ENCODE measurements at regions not wholly inside any gene's neighbourhood (a gene's known extent, or its start where the extent isn't known, plus 50 kb on each side); places are given as distances from the start of the nearest gene placed in this dataset.

- H3K4me3 Mint-ChIP-seq, result no peak overlapping the region
- Histone ChIP-seq H3K4me1 (ENCODE audit: control insufficient read depth, insufficient read depth, low read length) (no peaks in the 10 kb centered on the region), H3K9me3 (ENCODE audit: control insufficient read depth, insufficient read depth, low read length) (peaks cover 12% of the 10 kb centered on the region), H3K4me3 (ENCODE audit: low read length) (no peak overlapping the region), H3K27me3 (ENCODE audit: control insufficient read depth, insufficient read depth, low read length) (no peaks in the 10 kb centered on the region), H3K36me3 (ENCODE audit: control insufficient read depth, insufficient read depth, low read length) (no peaks in the 10 kb centered on the region), H3K27ac (ENCODE audit: low read length) (no peak overlapping the region)
- ATAC-seq (no peak), DNase-seq (no peak)
- H3K4me1 Mint-ChIP-seq, result no peaks in the 10 kb centered on the region
- 81% methylated on average over 9 of the region's 9 CpGs for WGBS (ENCODE audit: insufficient coverage)
- no peak for TF ChIP-seq CTCF (IDR thresholded peaks at IDR 0.05)
- peaks cover 17 to 28% of the 10 kb centered on the region in 2 donors for H3K9me3 Mint-ChIP-seq
- H3K27ac Mint-ChIP-seq, result no peak overlapping the region
- intact Hi-C loops (cut with micrococcal nuclease), result no loop called here
- peaks cover 7% of the 10 kb centered on the region for H3K36me3 Mint-ChIP-seq
- no peaks in the 10 kb centered on the region for H3K27me3 Mint-ChIP-seq (ENCODE audit: low read depth in 2 of 2)
These were observed 672.1 kb upstream of the RIOK2 start for GRCh38 chr5:97854871-97855762.

- H3K27me3 Mint-ChIP-seq (ENCODE audit: low read depth in 2 of 2), result no peaks in the 10 kb centered on the region
- no peak for DNase-seq
- no peaks in the 10 kb centered on the region for H3K27me3 ChIP-seq (ENCODE audit: control insufficient read depth, insufficient read depth, low read length)
- no CpG with 5 or more reads among the region's 2 CpGs for WGBS (ENCODE audit: insufficient coverage)
- intact Hi-C loops (cut with micrococcal nuclease), result no loop called here
- H3K4me1 Mint-ChIP-seq, result no peaks in the 10 kb centered on the region
- no peaks in the 10 kb centered on the region for H3K9me3 ChIP-seq (ENCODE audit: control insufficient read depth, insufficient read depth, low read length)
- no peak for TF ChIP-seq CTCF (IDR thresholded peaks at IDR 0.05)
- H3K4me3 Mint-ChIP-seq, result no peak overlapping the region
- H3K36me3 ChIP-seq (ENCODE audit: control insufficient read depth, insufficient read depth, low read length), result no peaks in the 10 kb centered on the region
- no peak overlapping the region for H3K27ac Mint-ChIP-seq
- H3K4me1 ChIP-seq (ENCODE audit: control insufficient read depth, insufficient read depth, low read length), result no peaks in the 10 kb centered on the region
- H3K27ac ChIP-seq (ENCODE audit: low read length), result no peak overlapping the region
- no peak for ATAC-seq
- H3K36me3 Mint-ChIP-seq, result no peaks in the 10 kb centered on the region
- H3K9me3 Mint-ChIP-seq, result peaks cover 8 to 9% of the 10 kb centered on the region in 2 donors
- H3K4me3 ChIP-seq (ENCODE audit: low read length), result no peak overlapping the region
These were observed 691.4 kb upstream of the RIOK2 start for GRCh38 chr5:97874491-97874890.

- no peaks in the 10 kb centered on the region for H3K36me3 ChIP-seq (ENCODE audit: control insufficient read depth, insufficient read depth, low read length)
- no peaks in the 10 kb centered on the region for H3K9me3 ChIP-seq (ENCODE audit: control insufficient read depth, insufficient read depth, low read length)
- H3K27me3 ChIP-seq (ENCODE audit: control insufficient read depth, insufficient read depth, low read length), result no peaks in the 10 kb centered on the region
- WGBS (ENCODE audit: insufficient coverage), result 63% methylated on average over 2 of the region's 2 CpGs
- Mint-ChIP-seq H3K36me3 (no peaks in the 10 kb centered on the region), H3K27ac (no peak overlapping the region), H3K4me1 (no peaks in the 10 kb centered on the region), H3K4me3 (no peak overlapping the region), H3K9me3 (peaks cover 6 to 9% of the 10 kb centered on the region in 2 donors), H3K27me3 (ENCODE audit: low read depth in 2 of 2) (no peaks in the 10 kb centered on the region)
- intact Hi-C loops (cut with micrococcal nuclease), result no loop called here
- ATAC-seq (no peak), DNase-seq (no peak)
- H3K27ac ChIP-seq (ENCODE audit: low read length), result no peak overlapping the region
- H3K4me3 ChIP-seq (ENCODE audit: low read length), result no peak overlapping the region
- TF ChIP-seq CTCF (IDR thresholded peaks at IDR 0.05), result no peak
- H3K4me1 ChIP-seq (ENCODE audit: control insufficient read depth, insufficient read depth, low read length), result no peaks in the 10 kb centered on the region
These were observed 693.2 kb upstream of the RIOK2 start for GRCh38 chr5:97876272-97876671.

- Mint-ChIP-seq H3K4me1 (no peaks in the 10 kb centered on the region), H3K27me3 (ENCODE audit: low read depth in 2 of 2) (no peaks in the 10 kb centered on the region), H3K4me3 (no peak overlapping the region), H3K27ac (no peak overlapping the region), H3K36me3 (no peaks in the 10 kb centered on the region), H3K9me3 (peaks cover 3% of the 10 kb centered on the region in 2 donors)
- no peak overlapping the region for H3K27ac ChIP-seq (ENCODE audit: low read length)
- DNase-seq (no peak), ATAC-seq (no peak)
- no peaks in the 10 kb centered on the region for H3K27me3 ChIP-seq (ENCODE audit: control insufficient read depth, insufficient read depth, low read length)
- 66% methylated on average over 3 of the region's 3 CpGs for WGBS (ENCODE audit: insufficient coverage)
- TF ChIP-seq CTCF (IDR thresholded peaks at IDR 0.05), result no peak
- no peaks in the 10 kb centered on the region for H3K36me3 ChIP-seq (ENCODE audit: control insufficient read depth, insufficient read depth, low read length)
- H3K4me1 ChIP-seq (ENCODE audit: control insufficient read depth, insufficient read depth, low read length), result no peaks in the 10 kb centered on the region
- no peaks in the 10 kb centered on the region for H3K9me3 ChIP-seq (ENCODE audit: control insufficient read depth, insufficient read depth, low read length)
- intact Hi-C loops (cut with micrococcal nuclease), result no loop called here
- no peak overlapping the region for H3K4me3 ChIP-seq (ENCODE audit: low read length)
These were observed 694.5 kb upstream of the RIOK2 start for GRCh38 chr5:97877588-97877987.
